GM11168 (cell line): ENCODE measurements at regions not wholly inside any gene's neighbourhood (a gene's known extent, or its start where the extent isn't known, plus 50 kb on each side); places are given as distances from the start of the nearest gene placed in this dataset.

Experiments
- in situ Hi-C: fragments of 300-500 bp; cut with MboI; formaldehyde crosslinking; loops from one replicate; pipeline ENCODE4 v1.12.0; 2022; ENCODE audit warnings: low sequenced_read_pairs; ENCODE audit not compliant: unreplicated experiment

DNA sequence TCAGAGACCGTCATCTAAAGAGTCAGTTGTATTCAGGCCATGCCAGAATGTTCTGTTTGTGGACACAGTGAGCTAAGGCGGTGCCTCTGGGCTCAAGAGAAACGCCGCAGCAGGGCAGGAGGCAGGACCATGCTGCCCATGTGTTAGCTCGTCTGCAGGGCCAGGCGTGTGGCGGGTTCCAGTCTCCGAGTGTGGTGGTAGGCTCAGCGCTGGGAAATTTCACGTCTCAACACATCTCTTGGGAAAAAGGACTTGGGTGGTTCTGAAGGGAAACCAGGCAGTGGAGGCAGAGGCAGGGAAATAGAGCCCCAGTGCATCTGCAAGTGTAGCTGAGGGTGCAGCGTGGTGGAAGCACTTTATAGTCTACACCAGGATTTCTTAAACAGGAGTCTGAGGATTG lies 56.9 kb upstream of the TAGAP start:
- in situ Hi-C loops, result loop anchor here (5.0 to 10.0 kb wide), 2 partner anchors 59 to 97 kb away; partner anchors contain the start of genes RSPH3 and TAGAP

DNA sequence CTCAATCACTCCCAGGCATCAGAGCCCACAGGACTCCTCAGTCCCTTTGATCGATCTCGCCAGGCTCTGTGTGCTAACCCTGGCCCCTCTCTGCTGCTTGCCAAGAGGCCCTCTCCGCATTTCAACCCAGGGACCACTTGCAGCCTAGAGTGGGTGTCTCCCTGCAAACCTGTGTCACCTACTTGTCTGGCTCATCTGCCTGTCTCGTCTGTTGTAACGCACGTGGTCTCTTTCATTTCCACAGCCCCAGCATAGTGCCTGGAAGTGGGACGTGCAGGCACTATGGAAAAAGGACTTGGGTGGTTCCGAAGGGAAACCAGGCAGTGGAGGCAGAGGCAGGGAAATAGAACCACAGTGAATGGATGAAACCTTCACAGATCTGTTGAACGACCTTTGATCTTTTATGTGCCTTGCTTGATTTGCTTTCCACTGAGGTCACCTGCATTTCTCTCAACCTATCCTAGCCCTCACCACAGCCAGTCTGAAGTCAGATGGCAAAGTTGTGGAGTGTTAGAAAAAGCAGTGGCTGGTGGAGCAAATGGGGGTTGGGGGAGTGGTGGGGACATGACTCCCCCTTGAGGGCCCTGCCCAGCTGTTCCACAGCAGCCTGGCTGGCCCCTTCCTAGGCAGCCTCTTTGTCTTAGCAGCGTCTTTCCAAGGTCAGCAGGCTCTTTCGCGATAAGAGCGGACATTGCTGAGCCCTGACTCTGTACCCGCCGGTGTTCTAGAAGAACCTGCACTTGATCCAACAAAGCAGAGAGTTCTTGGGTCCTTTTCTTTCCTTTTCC lies 55.8 kb upstream of the TAGAP start:
- in situ Hi-C loops, result loop anchor here (5.0 to 10.0 kb wide), 2 partner anchors 58 to 96 kb away; partner anchors contain the start of genes RSPH3 and TAGAP

DNA sequence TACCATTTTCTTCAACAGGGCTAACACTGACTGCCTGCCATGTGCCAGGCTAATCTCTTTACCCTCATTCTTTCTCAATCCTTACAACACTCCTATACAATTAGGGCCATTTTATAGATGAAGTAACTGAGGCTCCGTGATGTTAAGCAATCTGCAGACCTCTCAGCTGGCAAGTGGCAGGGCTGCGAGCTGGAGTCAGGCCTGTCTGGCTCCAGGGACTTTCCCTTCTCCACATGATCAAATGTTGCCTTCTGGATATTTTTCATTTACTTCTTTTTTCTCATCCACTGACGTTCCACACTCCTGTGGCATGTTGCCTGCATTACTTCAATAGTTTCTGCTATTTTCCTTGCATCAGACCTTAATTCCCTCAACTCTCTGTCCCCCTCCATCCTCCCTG lies 55.2 kb upstream of the TAGAP start:
- in situ Hi-C loops, result loop anchor here (5.0 to 10.0 kb wide), 2 partner anchors 58 to 95 kb away; partner anchors contain the start of genes RSPH3 and TAGAP

DNA sequence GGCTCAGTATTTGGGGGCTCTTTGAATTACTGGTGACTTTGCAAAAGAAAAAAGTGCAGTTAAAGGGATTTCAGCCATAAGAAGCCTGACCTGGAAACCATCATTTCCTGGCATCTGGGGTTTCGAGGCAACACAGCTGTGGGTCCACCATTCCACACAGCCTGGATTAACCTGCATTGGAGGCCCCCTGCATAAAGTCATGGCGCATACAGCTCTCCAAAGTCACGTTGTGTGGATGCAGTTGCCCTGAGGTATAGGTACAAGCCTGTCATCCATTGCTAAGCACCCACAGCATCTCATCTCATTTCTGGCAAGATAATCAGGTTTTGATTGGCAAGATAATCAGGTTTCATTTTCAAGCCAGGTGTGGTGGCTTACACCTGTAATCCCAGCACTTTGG lies 54.5 kb upstream of the TAGAP start:
- in situ Hi-C loops, result no loop called here

DNA sequence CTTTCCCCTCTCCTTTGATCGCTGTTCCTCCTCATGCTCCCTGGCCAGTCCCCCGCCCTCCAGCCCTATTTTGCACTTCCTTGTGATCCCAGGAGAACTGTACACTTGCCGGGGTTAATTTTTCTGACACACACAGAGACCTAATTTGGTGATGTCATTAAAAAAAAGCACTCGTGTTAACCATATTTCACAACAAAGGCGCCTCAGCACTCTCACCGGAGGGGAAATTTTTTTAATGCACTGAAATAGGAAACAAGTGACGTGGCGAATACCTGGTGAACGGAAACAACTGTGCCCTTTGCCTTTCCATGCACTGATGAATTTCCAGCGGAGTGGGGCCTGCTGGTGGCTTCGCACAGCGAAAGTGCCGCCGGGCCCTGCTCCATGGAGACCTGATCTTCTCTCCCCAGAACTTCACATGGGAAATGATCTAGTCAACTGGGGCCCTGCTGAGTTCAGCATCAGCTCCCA lies 53.9 kb upstream of the TAGAP start:
- in situ Hi-C loops, result no loop called here

- in situ Hi-C loops, result no loop called here
Observed at GRCh38 chr6:159097256-159097655, 52.5 kb upstream of the TAGAP start.

DNA sequence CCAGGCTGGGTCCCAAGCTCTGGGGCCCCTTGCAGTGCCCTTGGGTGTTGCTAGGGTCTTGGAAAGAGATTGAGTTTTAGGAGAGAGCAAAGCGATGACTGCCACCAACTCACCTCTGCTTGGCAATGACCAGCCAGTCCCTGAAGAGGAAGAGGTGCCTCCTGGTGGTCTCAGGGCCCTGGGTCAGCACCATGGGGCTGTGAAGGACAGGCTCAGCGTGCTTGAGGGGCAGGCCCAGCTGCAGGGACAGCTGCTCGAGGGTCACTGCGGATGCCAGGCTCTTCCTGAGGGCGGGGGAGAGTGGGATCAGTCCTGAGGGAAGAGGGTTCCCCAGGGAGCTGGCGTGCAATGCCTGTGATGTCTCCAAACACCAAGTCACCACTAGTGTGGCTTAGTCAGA lies 50.8 kb upstream of the TAGAP start:
- in situ Hi-C loops, result no loop called here

- in situ Hi-C loops, result no loop called here
Observed at GRCh38 chr6:159094444-159095252, 49.9 kb upstream of the TAGAP start.
